Cardiac fibroblast (primary cell): ENCODE measurements at regions not wholly inside any gene's neighbourhood (a gene's known extent, or its start where the extent isn't known, plus 50 kb on each side); places are given as distances from the start of the nearest gene placed in this dataset.

ENCODE experiments used
- DNase-seq, 2 donors: peaks; one replicate each; pipeline versions ENCODE4 v3.0.0 to v3.0.0-alpha.2; 2010; ENCODE audit warnings: low read depth in 2 of 2
- H3K4me3 ChIP-seq, 2 donors: replicated peaks in 1 of 2; 1 replicate in 1 of 2; 2 replicates in 1 of 2; pipeline ENCODE4 v1.5.1; 2011; ENCODE audit warnings: low read depth in 2 of 2, low read length in 2 of 2, mild to moderate bottlenecking in 2 of 2, moderate library complexity in 1 of 2
- TF ChIP-seq, protein P1 (sequence below): IDR thresholded peaks from one replicate; pipeline ENCODE4 v1.5.1; 2011; ENCODE audit warnings: low read depth, mild to moderate bottlenecking, low read length, inconsistent platforms

GRCh38 chr7:52150952-52151351 is 834.3 kb upstream of the COBL start:
- TF ChIP-seq, protein P1, sequence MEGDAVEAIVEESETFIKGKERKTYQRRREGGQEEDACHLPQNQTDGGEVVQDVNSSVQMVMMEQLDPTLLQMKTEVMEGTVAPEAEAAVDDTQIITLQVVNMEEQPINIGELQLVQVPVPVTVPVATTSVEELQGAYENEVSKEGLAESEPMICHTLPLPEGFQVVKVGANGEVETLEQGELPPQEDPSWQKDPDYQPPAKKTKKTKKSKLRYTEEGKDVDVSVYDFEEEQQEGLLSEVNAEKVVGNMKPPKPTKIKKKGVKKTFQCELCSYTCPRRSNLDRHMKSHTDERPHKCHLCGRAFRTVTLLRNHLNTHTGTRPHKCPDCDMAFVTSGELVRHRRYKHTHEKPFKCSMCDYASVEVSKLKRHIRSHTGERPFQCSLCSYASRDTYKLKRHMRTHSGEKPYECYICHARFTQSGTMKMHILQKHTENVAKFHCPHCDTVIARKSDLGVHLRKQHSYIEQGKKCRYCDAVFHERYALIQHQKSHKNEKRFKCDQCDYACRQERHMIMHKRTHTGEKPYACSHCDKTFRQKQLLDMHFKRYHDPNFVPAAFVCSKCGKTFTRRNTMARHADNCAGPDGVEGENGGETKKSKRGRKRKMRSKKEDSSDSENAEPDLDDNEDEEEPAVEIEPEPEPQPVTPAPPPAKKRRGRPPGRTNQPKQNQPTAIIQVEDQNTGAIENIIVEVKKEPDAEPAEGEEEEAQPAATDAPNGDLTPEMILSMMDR: no peak
- no peak for DNase-seq

GRCh38 chr7:52146871-52147634 is 830.4 kb upstream of the COBL start:
- TF ChIP-seq, protein P1: no peak

More at GRCh38 chr7:52150952-52151351, 834.3 kb upstream of the COBL start:
- H3K4me3 ChIP-seq: no peak overlapping the region

GRCh38 chr7:52143219-52143618 is 826.6 kb upstream of the COBL start:
- no peak overlapping the region for H3K4me3 ChIP-seq
- no peak for DNase-seq
- TF ChIP-seq, protein P1: no peak

More at GRCh38 chr7:52146871-52147634, 830.4 kb upstream of the COBL start:
- H3K4me3 ChIP-seq: no peak overlapping the region
- DNase-seq: no peak

- TF ChIP-seq, protein P1: no peak
- no peak overlapping the region for H3K4me3 ChIP-seq
- DNase-seq: no peak
Observed at GRCh38 chr7:52140851-52141250, 824.2 kb upstream of the COBL start.

GRCh38 chr7:52135403-52135802 is 818.8 kb upstream of the COBL start:
- DNase-seq: no peak
- TF ChIP-seq, protein P1: no peak
- no peak overlapping the region for H3K4me3 ChIP-seq

- DNase-seq: no peak
- TF ChIP-seq, protein P1: no peak
- no peak overlapping the region for H3K4me3 ChIP-seq
Observed at GRCh38 chr7:52129278-52129677, 812.7 kb upstream of the COBL start.

- TF ChIP-seq, protein P1: no peak
- H3K4me3 ChIP-seq: no peak overlapping the region
- DNase-seq: no peak
Observed at GRCh38 chr7:52120912-52121311, 804.3 kb upstream of the COBL start.
